ENCODE measurements at regions not wholly inside any gene's neighbourhood (a gene's known extent, or its start where the extent isn't known, plus 50 kb on each side); places are given as distances from the start of the nearest gene placed in this dataset.

DNA sequence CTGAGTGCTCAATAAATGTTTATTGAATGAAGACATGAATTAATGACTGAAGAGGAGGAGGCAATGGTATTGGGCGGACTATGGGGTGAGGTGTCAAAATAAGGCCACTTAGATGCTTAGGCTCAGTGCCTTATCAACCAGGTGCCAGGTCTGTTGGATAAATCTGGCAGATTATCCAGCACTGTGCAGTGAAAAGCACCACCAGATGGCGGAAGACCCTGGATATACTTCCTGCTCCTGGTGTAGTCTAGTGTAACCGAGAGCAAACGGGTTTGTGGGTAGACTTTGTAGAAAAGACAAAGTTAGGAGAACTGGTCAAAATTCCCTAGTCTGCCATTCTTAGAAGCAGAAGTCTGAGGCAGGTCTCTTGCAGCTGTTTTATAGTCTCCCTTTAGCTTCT lies 306.3 kb downstream of the ATP23 start:
- no peak for TF ChIP-seq MAX (IDR thresholded peaks at IDR 0.05)
- TF ChIP-seq REST (IDR thresholded peaks at IDR 0.05; ENCODE audit: low read depth), result no peak
- no peak for TF ChIP-seq TCF12 (IDR thresholded peaks at IDR 0.05; ENCODE audit: low read depth)
- TF ChIP-seq YY1 (IDR thresholded peaks at IDR 0.05; ENCODE audit: low read depth), result no peak
- TF ChIP-seq CEBPB (IDR thresholded peaks at IDR 0.05), result no peak
- peak; percentile 30; the same call in 1 of the 2 replicates for TF ChIP-seq RAD21 (IDR thresholded peaks at IDR 0.05; ENCODE audit: low read depth)

DNA sequence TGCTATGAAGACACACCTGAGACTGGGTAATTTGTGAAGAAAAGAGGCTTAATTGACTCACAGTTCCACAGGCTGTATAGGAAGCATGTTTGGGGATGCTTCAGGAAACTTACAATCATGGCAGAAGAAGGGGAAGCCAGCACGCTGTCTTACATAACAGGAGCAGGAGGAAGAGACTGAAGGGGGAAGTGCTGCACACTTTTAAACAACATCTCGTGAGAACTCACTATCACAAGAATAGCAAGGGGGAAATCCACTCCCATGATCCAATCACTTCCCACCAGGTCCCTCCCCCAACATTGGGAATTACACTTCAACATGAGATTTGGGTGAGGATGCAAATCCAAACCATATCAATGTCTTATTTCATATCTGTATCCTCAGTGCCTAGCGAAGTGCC lies 307.2 kb downstream of the ATP23 start:
- TF ChIP-seq MAX (IDR thresholded peaks at IDR 0.05) (no peak), YY1 (IDR thresholded peaks at IDR 0.05; ENCODE audit: low read depth) (no peak), RAD21 (IDR thresholded peaks at IDR 0.05; ENCODE audit: low read depth) (no peak), EGR1 (IDR thresholded peaks at IDR 0.05) (no peak), CEBPB (IDR thresholded peaks at IDR 0.05) (no peak), EP300 (IDR thresholded peaks at IDR 0.05; ENCODE audit: borderline replicate concordance) (no peak), TAF1 (IDR thresholded peaks at IDR 0.05; ENCODE audit: low read depth) (no peak), ZBTB7A (IDR thresholded peaks at IDR 0.05; ENCODE audit: low read depth) (no peak), NFIC (IDR thresholded peaks at IDR 0.05) (no peak)
- TF ChIP-seq, protein P1, sequence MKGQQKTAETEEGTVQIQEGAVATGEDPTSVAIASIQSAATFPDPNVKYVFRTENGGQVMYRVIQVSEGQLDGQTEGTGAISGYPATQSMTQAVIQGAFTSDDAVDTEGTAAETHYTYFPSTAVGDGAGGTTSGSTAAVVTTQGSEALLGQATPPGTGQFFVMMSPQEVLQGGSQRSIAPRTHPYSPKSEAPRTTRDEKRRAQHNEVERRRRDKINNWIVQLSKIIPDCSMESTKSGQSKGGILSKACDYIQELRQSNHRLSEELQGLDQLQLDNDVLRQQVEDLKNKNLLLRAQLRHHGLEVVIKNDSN (IDR thresholded peaks at IDR 0.05), result no peak

GRCh38 chr12:58249610-58250009 lies 308.2 kb downstream of the ATP23 start:
- TF ChIP-seq CEBPB (IDR thresholded peaks at IDR 0.05) (no peak), TEAD4 (IDR thresholded peaks at IDR 0.05) (no peak), ZBTB7A (IDR thresholded peaks at IDR 0.05; ENCODE audit: low read depth) (no peak), RAD21 (IDR thresholded peaks at IDR 0.05; ENCODE audit: low read depth) (no peak), EP300 (IDR thresholded peaks at IDR 0.05; ENCODE audit: borderline replicate concordance) (no peak), FOXM1 (IDR thresholded peaks at IDR 0.05; ENCODE audit: borderline replicate concordance, low read depth) (no peak), CREB1 (IDR thresholded peaks at IDR 0.05; ENCODE audit: low read depth) (no peak), REST (IDR thresholded peaks at IDR 0.05; ENCODE audit: low read depth) (no peak), EGR1 (IDR thresholded peaks at IDR 0.05) (no peak), TAF1 (IDR thresholded peaks at IDR 0.05; ENCODE audit: low read depth) (no peak), TCF12 (IDR thresholded peaks at IDR 0.05; ENCODE audit: low read depth) (no peak), MAX (IDR thresholded peaks at IDR 0.05) (no peak), NFIC (IDR thresholded peaks at IDR 0.05) (no peak), YY1 (IDR thresholded peaks at IDR 0.05; ENCODE audit: low read depth) (no peak)
- TF ChIP-seq, protein P1 (IDR thresholded peaks at IDR 0.05), result no peak

- TF ChIP-seq EGR1 (IDR thresholded peaks at IDR 0.05) (no peak), CREB1 (IDR thresholded peaks at IDR 0.05; ENCODE audit: low read depth) (no peak), ZBTB7A (IDR thresholded peaks at IDR 0.05; ENCODE audit: low read depth) (no peak), MAX (IDR thresholded peaks at IDR 0.05) (no peak), TEAD4 (IDR thresholded peaks at IDR 0.05) (no peak), CEBPB (IDR thresholded peaks at IDR 0.05) (no peak), TCF12 (IDR thresholded peaks at IDR 0.05; ENCODE audit: low read depth) (no peak)
These were observed 308.7 kb downstream of the ATP23 start for GRCh38 chr12:58250077-58250476.

- TF ChIP-seq TCF12 (IDR thresholded peaks at IDR 0.05; ENCODE audit: low read depth) (no peak), YY1 (IDR thresholded peaks at IDR 0.05; ENCODE audit: low read depth) (no peak), EGR1 (IDR thresholded peaks at IDR 0.05) (no peak), REST (IDR thresholded peaks at IDR 0.05; ENCODE audit: low read depth) (no peak), MAX (IDR thresholded peaks at IDR 0.05) (no peak), RAD21 (IDR thresholded peaks at IDR 0.05; ENCODE audit: low read depth) (no peak), NFIC (IDR thresholded peaks at IDR 0.05) (no peak), CREB1 (IDR thresholded peaks at IDR 0.05; ENCODE audit: low read depth) (no peak), TEAD4 (IDR thresholded peaks at IDR 0.05) (no peak), FOXM1 (IDR thresholded peaks at IDR 0.05; ENCODE audit: borderline replicate concordance, low read depth) (no peak), TAF1 (IDR thresholded peaks at IDR 0.05; ENCODE audit: low read depth) (no peak), EP300 (IDR thresholded peaks at IDR 0.05; ENCODE audit: borderline replicate concordance) (no peak)
- TF ChIP-seq, protein P1 (IDR thresholded peaks at IDR 0.05), result no peak
These were observed 311.5 kb downstream of the ATP23 start for GRCh38 chr12:58252914-58253313.

Measured in Ishikawa (cell line).